Right lobe of liver (tissue), 4 donors: ENCODE measurements at regions not wholly inside any gene's neighbourhood (a gene's known extent, or its start where the extent isn't known, plus 50 kb on each side); places are given as distances from the start of the nearest gene placed in this dataset.

Experiments used
- POLR2A ChIP-seq: fragments of 450-650 bp; IDR thresholded peaks from one replicate; pipeline ENCODE4 v1.6.1; 2017; ENCODE audit warnings: antibody characterized with exemption, mild to moderate bottlenecking
- TF ChIP-seq, protein P1 (sequence below), 4 donors: fragments of 200-600 bp in 3 of 4; fragments of 450-650 bp in 1 of 4; IDR thresholded peaks; one replicate each; pipeline versions ENCODE4 v1.5.1 to v1.8.0; 2016 to 2022; ENCODE audit warnings: antibody characterized with exemption in 4 of 4, mild to moderate bottlenecking in 2 of 4
- donor health status: DM: no; HTN: no; CAD: no.
- donor health status: DM: no; HTN: no; CAD: no.
- donor health status: DM: no; HTN: yes; CAD: no.

DNA sequence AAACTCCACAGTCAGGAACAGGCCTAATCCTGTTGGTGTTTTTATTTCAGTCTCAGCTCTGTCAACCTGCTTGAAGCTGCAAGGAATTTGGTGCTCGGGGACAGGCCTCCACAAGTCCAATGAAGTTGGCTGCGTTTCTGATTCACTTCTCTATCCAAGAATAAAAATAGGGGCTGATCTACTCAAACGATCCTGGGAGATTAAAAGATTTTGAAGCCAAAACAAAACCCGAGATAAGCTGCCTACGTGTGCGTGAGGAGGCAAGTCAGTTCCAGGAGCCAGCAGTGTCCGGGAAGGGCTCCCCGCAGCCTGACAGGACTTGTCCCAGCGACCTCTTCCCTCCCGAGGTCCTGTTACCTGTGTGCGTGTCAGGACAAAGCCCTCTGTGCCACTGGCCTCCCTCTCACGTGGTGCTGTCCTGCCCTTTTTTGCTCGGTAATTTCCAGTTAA, 98.0 kb downstream of the ETS2 start:
- peak; percentile 71 for TF ChIP-seq POLR2A
- TF ChIP-seq, protein P1, sequence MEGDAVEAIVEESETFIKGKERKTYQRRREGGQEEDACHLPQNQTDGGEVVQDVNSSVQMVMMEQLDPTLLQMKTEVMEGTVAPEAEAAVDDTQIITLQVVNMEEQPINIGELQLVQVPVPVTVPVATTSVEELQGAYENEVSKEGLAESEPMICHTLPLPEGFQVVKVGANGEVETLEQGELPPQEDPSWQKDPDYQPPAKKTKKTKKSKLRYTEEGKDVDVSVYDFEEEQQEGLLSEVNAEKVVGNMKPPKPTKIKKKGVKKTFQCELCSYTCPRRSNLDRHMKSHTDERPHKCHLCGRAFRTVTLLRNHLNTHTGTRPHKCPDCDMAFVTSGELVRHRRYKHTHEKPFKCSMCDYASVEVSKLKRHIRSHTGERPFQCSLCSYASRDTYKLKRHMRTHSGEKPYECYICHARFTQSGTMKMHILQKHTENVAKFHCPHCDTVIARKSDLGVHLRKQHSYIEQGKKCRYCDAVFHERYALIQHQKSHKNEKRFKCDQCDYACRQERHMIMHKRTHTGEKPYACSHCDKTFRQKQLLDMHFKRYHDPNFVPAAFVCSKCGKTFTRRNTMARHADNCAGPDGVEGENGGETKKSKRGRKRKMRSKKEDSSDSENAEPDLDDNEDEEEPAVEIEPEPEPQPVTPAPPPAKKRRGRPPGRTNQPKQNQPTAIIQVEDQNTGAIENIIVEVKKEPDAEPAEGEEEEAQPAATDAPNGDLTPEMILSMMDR (IDR thresholded peaks at IDR 0.05): no peak
